ENCODE measurements at regions not wholly inside any gene's neighbourhood (a gene's known extent, or its start where the extent isn't known, plus 50 kb on each side); places are given as distances from the start of the nearest gene placed in this dataset.

- Histone ChIP-seq H4K20me1 (replicated peaks; ENCODE audit: control insufficient read depth, insufficient read depth, low read length) (no peaks in the 10 kb centered on the region), H3K4me3 (no peak overlapping the region), H3K9me3 (replicated peaks; ENCODE audit: control insufficient read depth, insufficient read depth, low read depth, low read length) (no peaks in the 10 kb centered on the region), H3K36me3 (ENCODE audit: control insufficient read depth, insufficient read depth, low read length) (no peaks in the 10 kb centered on the region), H3K27me3 (ENCODE audit: control insufficient read depth in 2 of 2, insufficient read depth in 2 of 2, low read length in 2 of 2) (no peaks in the 10 kb centered on the region), H3K9me1 (ENCODE audit: control insufficient read depth, insufficient read depth, low read length) (no peaks in the 10 kb centered on the region), H3K79me2 (ENCODE audit: control insufficient read depth, insufficient read depth, low read length) (no peaks in the 10 kb centered on the region), H3K27ac (ENCODE audit: extremely low read depth, low read depth, low read length) (no peak overlapping the region), H3K4me2 (ENCODE audit: insufficient read depth, low read length) (no peak overlapping the region), H3K4me1 (replicated peaks in 1 of 2; ENCODE audit: control insufficient read depth in 2 of 2, insufficient read depth in 2 of 2, low read length in 2 of 2) (no peaks in the 10 kb centered on the region), H3K9ac (ENCODE audit: insufficient read depth in 1 of 2, low read depth in 2 of 2, low read length in 2 of 2) (no peak overlapping the region), H2AFZ (ENCODE audit: low read depth, low read length) (no peak overlapping the region)
- 0% methylated on average over 5 of the region's 5 CpGs for WGBS (ENCODE audit: insufficient coverage, low coverage, missing lambda C conversion rate)
- in situ Hi-C loops (cut with MboI) = no loop called here
- intact Hi-C loops (cut with micrococcal nuclease) = no loop called here
- no TSS peak for BruUV-seq (replicated peaks)
- FAIRE-seq (no peak), DNase-seq (ENCODE audit: extremely low read depth in 1 of 4, low spot score in 3 of 4) (no peak), ATAC-seq (no peak)
- ChIA-PET POLR2A (interaction anchor here (0.6 kb wide), 1 partner anchor 464 kb away, joined by 3 read pairs; no protein-coding TSS in a partner anchor), CTCF (ENCODE audit: low intra/inter-chr PET ratio) (no interaction called here)
- TF ChIP-seq TFAM (CRISPR knock-in tag; conservative IDR thresholded peaks at IDR 0.05) (no peak), ZNF778 (CRISPR knock-in tag; IDR thresholded peaks at IDR 0.05) (no peak)
Observed at GRCh38 chr11:92449780-92450179, 225.2 kb downstream of the FAT3 start.

GRCh38 chr11:92451063-92451462 lies 226.4 kb downstream of the FAT3 start:
- no TSS peak for BruUV-seq (replicated peaks)
- Histone ChIP-seq H3K27ac (ENCODE audit: extremely low read depth, low read depth, low read length) (no peak overlapping the region), H3K36me3 (ENCODE audit: control insufficient read depth, insufficient read depth, low read length) (no peaks in the 10 kb centered on the region), H3K9me1 (ENCODE audit: control insufficient read depth, insufficient read depth, low read length) (no peaks in the 10 kb centered on the region), H3K4me2 (ENCODE audit: insufficient read depth, low read length) (no peak overlapping the region), H3K9ac (ENCODE audit: insufficient read depth in 1 of 2, low read depth in 2 of 2, low read length in 2 of 2) (no peak overlapping the region), H3K79me2 (ENCODE audit: control insufficient read depth, insufficient read depth, low read length) (no peaks in the 10 kb centered on the region), H3K4me1 (replicated peaks in 1 of 2; ENCODE audit: control insufficient read depth in 2 of 2, insufficient read depth in 2 of 2, low read length in 2 of 2) (no peaks in the 10 kb centered on the region), H3K27me3 (ENCODE audit: control insufficient read depth in 2 of 2, insufficient read depth in 2 of 2, low read length in 2 of 2) (no peaks in the 10 kb centered on the region), H3K9me3 (replicated peaks; ENCODE audit: control insufficient read depth, insufficient read depth, low read depth, low read length) (no peaks in the 10 kb centered on the region), H4K20me1 (replicated peaks; ENCODE audit: control insufficient read depth, insufficient read depth, low read length) (no peaks in the 10 kb centered on the region), H3K4me3 (no peak overlapping the region), H2AFZ (ENCODE audit: low read depth, low read length) (no peak overlapping the region)
- intact Hi-C loops (cut with micrococcal nuclease) = no loop called here
- ATAC-seq (no peak), DNase-seq (ENCODE audit: extremely low read depth in 1 of 4, low spot score in 3 of 4) (no peak), FAIRE-seq (no peak)
- ChIA-PET POLR2A (no interaction called here), CTCF (ENCODE audit: low intra/inter-chr PET ratio) (no interaction called here)
- WGBS (ENCODE audit: insufficient coverage, low coverage, missing lambda C conversion rate) = 3% methylated on average over 4 of the region's 4 CpGs
- TF ChIP-seq NR0B1 (IDR thresholded peaks at IDR 0.05; ENCODE audit: partially characterized antibody) = no peak
- no peak for TF ChIP-seq MCM2 (IDR thresholded peaks at IDR 0.05; ENCODE audit: low read depth)
- no peak for TF ChIP-seq ZBTB11 (CRISPR knock-in tag; IDR thresholded peaks at IDR 0.05)
- in situ Hi-C loops (cut with MboI) = no loop called here

All from K562 (cell line).